Esophagus (tissue), 2 donors: ENCODE measurements at regions not wholly inside any gene's neighbourhood (a gene's known extent, or its start where the extent isn't known, plus 50 kb on each side); places are given as distances from the start of the nearest gene placed in this dataset.

Source experiments
- H3K27ac ChIP-seq, 2 donors: one replicate each; pipeline ENCODE4 v1.5.1; 2013; ENCODE audit warnings: low read depth in 2 of 2, mild to moderate bottlenecking in 2 of 2, inconsistent platforms in 1 of 2, low read length in 1 of 2, moderate library complexity in 1 of 2
- H3K27me3 ChIP-seq, 2 donors: one replicate each; pipeline ENCODE4 v1.6.1; 2013; ENCODE audit warnings: low read length in 2 of 2, control low read depth in 1 of 2, mild to moderate bottlenecking in 1 of 2; ENCODE audit not compliant: insufficient read depth in 2 of 2, control insufficient read depth in 1 of 2
- H3K36me3 ChIP-seq, 2 donors: one replicate each; pipeline ENCODE4 v1.6.1; 2013; ENCODE audit warnings: low read length in 1 of 2; ENCODE audit not compliant: control insufficient read depth in 2 of 2, insufficient read depth in 2 of 2
- H3K4me1 ChIP-seq, 2 donors: one replicate each; pipeline ENCODE4 v1.6.1; 2013; ENCODE audit warnings: low read length in 1 of 2; ENCODE audit not compliant: control insufficient read depth in 2 of 2, insufficient read depth in 2 of 2
- H3K4me3 ChIP-seq, 2 donors: one replicate each; pipeline ENCODE4 v1.5.1; 2013; ENCODE audit warnings: low read length in 2 of 2, mild to moderate bottlenecking in 2 of 2, low read depth in 1 of 2, moderate library complexity in 1 of 2
- H3K9me3 ChIP-seq, 2 donors: one replicate each; pipeline ENCODE4 v1.6.1; 2013; ENCODE audit warnings: mild to moderate bottlenecking in 2 of 2, low read depth in 1 of 2, low read length in 1 of 2, moderate library complexity in 1 of 2; ENCODE audit not compliant: control insufficient read depth in 2 of 2, insufficient read depth in 1 of 2
- WGBS, 2 donors: extraction: QIAGEN DNeasy Blood & Tissue Kit; methylation state at CpG; one replicate each; pipeline ENCODE4 v1.1.7; 2013; 5-methylcytosine and 5-hydroxymethylcytosine counted together
- donor health status: healthy with polysubstance abuse.
- donor health status: Bipolar disorder and iron deficiency.

GRCh38 chr10:110355141-110355831 lies 50.6 kb upstream of the SMNDC1 start:
- Histone ChIP-seq H3K4me3 (no peak overlapping the region), H3K27me3 (no peaks in the 10 kb centered on the region), H3K27ac (peak overlapping the region; percentile 63 to 67), H3K9me3 (no peaks in the 10 kb centered on the region), H3K4me1 (peaks cover 11 to 12% of the 10 kb centered on the region in 2 donors), H3K36me3 (no peaks in the 10 kb centered on the region)
- 91 to 94% methylated on average over 10 of the region's 10 CpGs for WGBS, 2 donors

- H3K9me3 ChIP-seq = no peaks in the 10 kb centered on the region
- peaks cover 11 to 12% of the 10 kb centered on the region in 2 donors for H3K4me1 ChIP-seq
- peak overlapping the region; percentile 67 to 90 for H3K27ac ChIP-seq
- H3K36me3 ChIP-seq = no peaks in the 10 kb centered on the region
- no peak overlapping the region for H3K4me3 ChIP-seq
- no peaks in the 10 kb centered on the region for H3K27me3 ChIP-seq
- 62 to 66% methylated on average over 9 of the region's 9 CpGs for WGBS, 2 donors
Observed at GRCh38 chr10:110355922-110356627, 51.4 kb upstream of the SMNDC1 start.

GRCh38 chr10:110356628-110357245 lies 52.0 kb upstream of the SMNDC1 start:
- no peaks in the 10 kb centered on the region for H3K27me3 ChIP-seq
- peak overlapping the region in 1 of 2 donors; percentile 27 for H3K4me3 ChIP-seq
- no peaks in the 10 kb centered on the region for H3K36me3 ChIP-seq
- peak overlapping the region; percentile 80 to 90 for H3K27ac ChIP-seq
- 41 to 43% methylated on average over 19 of the region's 19 CpGs for WGBS, 2 donors
- no peaks in the 10 kb centered on the region for H3K9me3 ChIP-seq
- H3K4me1 ChIP-seq = peaks cover 11 to 12% of the 10 kb centered on the region in 2 donors

GRCh38 chr10:110357252-110357780 lies 52.6 kb upstream of the SMNDC1 start:
- 29 to 57% methylated on average over 17 of the region's 17 CpGs for WGBS, 2 donors
- Histone ChIP-seq H3K27ac (peak overlapping the region; percentile 80 to 90), H3K4me3 (peak overlapping the region in 1 of 2 donors; percentile 27), H3K4me1 (peaks cover 11 to 12% of the 10 kb centered on the region in 2 donors), H3K36me3 (no peaks in the 10 kb centered on the region), H3K9me3 (no peaks in the 10 kb centered on the region), H3K27me3 (no peaks in the 10 kb centered on the region)

GRCh38 chr10:110357871-110358270 lies 53.2 kb upstream of the SMNDC1 start:
- WGBS, 2 donors = 94 to 96% methylated on average over 9 of the region's 9 CpGs
- Histone ChIP-seq H3K27ac (peak overlapping the region; percentile 80 to 90), H3K9me3 (no peaks in the 10 kb centered on the region), H3K27me3 (no peaks in the 10 kb centered on the region), H3K36me3 (no peaks in the 10 kb centered on the region), H3K4me1 (peaks cover 11 to 12% of the 10 kb centered on the region in 2 donors), H3K4me3 (no peak overlapping the region)

- WGBS, 2 donors = 87 to 88% methylated on average over 1 of the region's 1 CpG
- Histone ChIP-seq H3K27me3 (no peaks in the 10 kb centered on the region), H3K27ac (peak overlapping the region in 1 of 2 donors; percentile 90), H3K4me3 (no peak overlapping the region), H3K4me1 (peaks cover 11 to 12% of the 10 kb centered on the region in 2 donors), H3K36me3 (no peaks in the 10 kb centered on the region), H3K9me3 (no peaks in the 10 kb centered on the region)
Observed at GRCh38 chr10:110358278-110358677, 53.6 kb upstream of the SMNDC1 start.

- Histone ChIP-seq H3K27me3 (no peaks in the 10 kb centered on the region), H3K9me3 (no peaks in the 10 kb centered on the region), H3K27ac (peak overlapping the region; percentile 49 to 62), H3K36me3 (no peaks in the 10 kb centered on the region), H3K4me3 (no peak overlapping the region), H3K4me1 (peaks cover 11 to 16% of the 10 kb centered on the region in 2 donors)
- 60 to 64% methylated on average over 7 of the region's 7 CpGs for WGBS, 2 donors
Observed at GRCh38 chr10:110358869-110359629, 54.3 kb upstream of the SMNDC1 start.

- WGBS, 2 donors = 71 to 73% methylated on average over 5 of the region's 5 CpGs
Observed at GRCh38 chr10:110360857-110361474, 56.2 kb upstream of the SMNDC1 start.

More at GRCh38 chr10:110360857-110361474, 56.2 kb upstream of the SMNDC1 start:
- H3K27me3 ChIP-seq = no peaks in the 10 kb centered on the region
- H3K4me3 ChIP-seq = no peak overlapping the region
- peaks cover 17 to 25% of the 10 kb centered on the region in 2 donors for H3K4me1 ChIP-seq
- H3K9me3 ChIP-seq = no peaks in the 10 kb centered on the region
- H3K27ac ChIP-seq = no peak overlapping the region
- no peaks in the 10 kb centered on the region for H3K36me3 ChIP-seq
